Endothelial cell of umbilical vein (primary cell): ENCODE measurements at regions not wholly inside any gene's neighbourhood (a gene's known extent, or its start where the extent isn't known, plus 50 kb on each side); places are given as distances from the start of the nearest gene placed in this dataset.

Experiments used
- BruUV-seq: library from RNA; stranded (reverse); fragments of 400-500 nt; replicated peaks from 2 replicates; lab custom pipeline; 2021; lab: Mats Ljungman, UMichigan
- CTCF ChIA-PET: fragments of 300-600, 350-600 bp; sonication (Branson Sonifier 250); formaldehyde crosslinking; loops from one replicate; lab custom pipeline; 2021; ENCODE audit warnings: antibody characterized with exemption, inconsistent platforms; lab: Charles Lee
- POLR2A ChIA-PET: fragments of 300-600, 350-600 bp; sonication (Branson Sonifier 250); formaldehyde crosslinking; loops from one replicate; lab custom pipeline; 2021; ENCODE audit warnings: antibody characterized with exemption, inconsistent platforms; lab: Charles Lee
- DNase-seq: peaks from one replicate; pipeline ENCODE4 v3.0.0-alpha.2; 2011; ENCODE audit warnings: low read depth, low spot score
- FAIRE-seq: peaks from 2 replicates; lab custom pipeline; 2011; peaks lifted over from hg19 to GRCh38; lab: Jason Lieb, UNC
- H2AFZ ChIP-seq: 2 replicates; pipeline ENCODE4 v1.6.0; 2012; ENCODE audit warnings: low read depth, low read length, control low read depth, inconsistent platforms
- H3K27ac ChIP-seq: 2 replicates; pipeline ENCODE4 v1.5.1; 2011; ENCODE audit warnings: low read depth, mild to moderate bottlenecking, control low read depth, low read length, moderate library complexity; ENCODE audit not compliant: insufficient read depth
- H3K27me3 ChIP-seq, 2 experiments: 2 replicates each; pipeline versions ENCODE4 v1.6.0 to v1.6.1; 2011; ENCODE audit warnings: low read length in 2 of 2, mixed read lengths in 1 of 2; ENCODE audit not compliant: control insufficient read depth in 2 of 2, insufficient read depth in 2 of 2
- H3K36me3 ChIP-seq, 2 experiments: 2 replicates in 1 of 2; 3 replicates in 1 of 2; pipeline ENCODE4 v1.5.1; 2011; ENCODE audit warnings: low read length in 2 of 2, mild to moderate bottlenecking in 1 of 2, moderate library complexity in 1 of 2; ENCODE audit not compliant: control insufficient read depth in 2 of 2, insufficient read depth in 2 of 2; ENCODE audit errors: extremely low read depth in 1 of 2
- H3K4me1 ChIP-seq: 3 replicates; pipeline ENCODE4 v1.5.1; 2011; ENCODE audit warnings: mild to moderate bottlenecking, low read length; ENCODE audit not compliant: control insufficient read depth, insufficient read depth; ENCODE audit errors: extremely low read depth
- H3K4me2 ChIP-seq: 2 replicates; pipeline ENCODE4 v1.6.1; 2011; ENCODE audit warnings: low read length, control low read depth, mixed read lengths; ENCODE audit not compliant: insufficient read depth
- H3K4me3 ChIP-seq, 3 experiments: fragments of 200-600 bp in 1 of 3; sonication (generic), shearing (Covaris generic) in 1 of 3; replicated peaks in 1 of 3; 2 replicates each; pipeline ENCODE4 v1.5.1; 2011 to 2016; ENCODE audit warnings: control low read depth in 3 of 3, low read length in 3 of 3, mild to moderate bottlenecking in 2 of 3, inconsistent platforms in 1 of 3, low read depth in 1 of 3, moderate library complexity in 1 of 3; ENCODE audit not compliant: insufficient read depth in 1 of 3
- H3K79me2 ChIP-seq: 2 replicates; pipeline ENCODE4 v1.6.0; 2012; ENCODE audit warnings: low read length, inconsistent platforms; ENCODE audit not compliant: control insufficient read depth, insufficient read depth
- H3K9ac ChIP-seq: replicated peaks from 2 replicates; pipeline ENCODE3; 2011; ENCODE audit warnings: low read length, control low read depth; ENCODE audit not compliant: insufficient read depth; ENCODE audit errors: extremely low read depth
- H3K9me1 ChIP-seq: replicated peaks from 3 replicates; pipeline ENCODE4 v1.6.0; 2011; ENCODE audit warnings: mild to moderate bottlenecking, low read length; ENCODE audit not compliant: control insufficient read depth, insufficient read depth; ENCODE audit errors: extremely low read depth
- H3K9me3 ChIP-seq: replicated peaks from 2 replicates; pipeline ENCODE4 v1.5.1; 2012; ENCODE audit warnings: low read length, inconsistent platforms; ENCODE audit not compliant: control insufficient read depth, insufficient read depth
- H4K20me1 ChIP-seq: replicated peaks from 2 replicates; pipeline ENCODE3; 2011; ENCODE audit warnings: mild to moderate bottlenecking, low read length; ENCODE audit not compliant: control insufficient read depth, insufficient read depth; ENCODE audit errors: extremely low read depth
- CTCF ChIP-seq, 2 donors: IDR thresholded peaks; 1 replicate in 1 of 2; 2 replicates in 1 of 2; pipeline ENCODE4 v1.5.1; 2011; ENCODE audit warnings: low read length in 2 of 2, mild to moderate bottlenecking in 2 of 2, moderate library complexity in 2 of 2, control low read depth in 1 of 2, inconsistent platforms in 1 of 2, low read depth in 1 of 2; ENCODE audit not compliant: insufficient read depth in 1 of 2; ENCODE audit errors: extremely low read depth in 1 of 2
- EZH2 ChIP-seq: IDR thresholded peaks from 2 replicates; pipeline ENCODE4 v1.6.1; 2012; ENCODE audit warnings: borderline replicate concordance, low read depth, mild to moderate bottlenecking, moderate library complexity, low read length, inconsistent platforms; ENCODE audit not compliant: severe bottlenecking
- FOS ChIP-seq: IDR thresholded peaks from 2 replicates; pipeline ENCODE4 v1.6.1; 2011; ENCODE audit warnings: mild to moderate bottlenecking, low read length, moderate library complexity, borderline replicate concordance; ENCODE audit not compliant: insufficient read depth
- GATA2 ChIP-seq: IDR thresholded peaks from 2 replicates; pipeline ENCODE4 v1.7.0; 2011; ENCODE audit warnings: low read depth, mild to moderate bottlenecking, moderate library complexity, mixed read lengths, low read length; ENCODE audit not compliant: insufficient read length, insufficient read depth
- JUN ChIP-seq: IDR thresholded peaks from 2 replicates; pipeline ENCODE4 v1.6.1; 2011; ENCODE audit warnings: borderline replicate concordance, low read depth; ENCODE audit not compliant: insufficient read length, insufficient read depth
- MAX ChIP-seq: IDR thresholded peaks from 2 replicates; pipeline ENCODE4 v1.6.1; 2011; ENCODE audit not compliant: insufficient read depth, insufficient read length
- MYC ChIP-seq: IDR thresholded peaks from one replicate; pipeline ENCODE4 v1.6.1; 2011; ENCODE audit warnings: mild to moderate bottlenecking, low read depth, low read length
- POLR2A ChIP-seq: IDR thresholded peaks from 2 replicates; pipeline ENCODE4 v1.6.1; 2012; ENCODE audit warnings: low read depth, mild to moderate bottlenecking, control low read depth, low read length
- POLR2AphosphoS5 ChIP-seq: IDR thresholded peaks from 2 replicates; pipeline ENCODE4 v1.6.1; 2012; ENCODE audit warnings: low read depth, mild to moderate bottlenecking, control low read depth, low read length, moderate library complexity; ENCODE audit not compliant: insufficient read depth
- dilution Hi-C: fragments of 300-500 bp; cut with MboI; formaldehyde crosslinking; loops from one replicate; pipeline ENCODE4 v1.15.0; 2019; ENCODE audit warnings: low sequenced_read_pairs; ENCODE audit not compliant: extremely low pct_ligation_motif_present
- intact Hi-C: fragments of 100-400 bp; cut with micrococcal nuclease; formaldehyde crosslinking; loops from one replicate; pipeline ENCODE4 v1.10.0; 2022

- no peaks in the 10 kb centered on the region for H3K9me3 ChIP-seq
- FAIRE-seq (no peak), DNase-seq (no peak)
- ChIA-PET CTCF (no interaction called here), POLR2A (no interaction called here)
- H3K36me3 ChIP-seq, result no peaks in the 10 kb centered on the region
- no peak overlapping the region for H3K9ac ChIP-seq
- H3K4me2 ChIP-seq, result no peak overlapping the region
- H3K79me2 ChIP-seq, result no peaks in the 10 kb centered on the region
- dilution Hi-C loops, result no loop called here
- no TSS peak for BruUV-seq
- TF ChIP-seq CTCF (IDR thresholded peaks at IDR 0.05; ENCODE audit: extremely low read depth in 1 of 2, insufficient read depth in 1 of 2, low read depth in 1 of 2, low read length in 2 of 2) (no peak), POLR2AphosphoS5 (no peak), JUN (no peak), FOS (no peak), GATA2 (no peak), MYC (no peak), MAX (no peak), EZH2 (no peak), POLR2A (no peak)
- no peaks in the 10 kb centered on the region for H3K9me1 ChIP-seq
- no peak overlapping the region for H3K27ac ChIP-seq
- H4K20me1 ChIP-seq, result no peaks in the 10 kb centered on the region
- H3K4me1 ChIP-seq, result no peaks in the 10 kb centered on the region
- no peak overlapping the region for H3K4me3 ChIP-seq
- peaks cover 4 to 7% of the 10 kb centered on the region in 2 experiments for H3K27me3 ChIP-seq
- no peak overlapping the region for H2AFZ ChIP-seq
- intact Hi-C loops, result no loop called here
These were observed 256.1 kb upstream of the ANKRD55 start for GRCh38 chr5:56489272-56489671.
